HEK293 (cell line): ENCODE measurements at regions not wholly inside any gene's neighbourhood (a gene's known extent, or its start where the extent isn't known, plus 50 kb on each side); places are given as distances from the start of the nearest gene placed in this dataset.

Experiments
- AEBP2 ChIP-seq: fragments of 450-650 bp; formaldehyde crosslinking; IDR thresholded peaks from 2 replicates; pipeline ENCODE4 v1.5.1; 2016; ENCODE audit warnings: missing biosample characterization, missing genetic modification characterization, borderline replicate concordance
- EGR2 ChIP-seq: fragments of 450-650 bp; formaldehyde crosslinking; IDR thresholded peaks from 2 replicates; pipeline ENCODE4 v1.5.1; 2016; ENCODE audit warnings: low read depth, missing biosample characterization, missing genetic modification characterization
- HOXA7 ChIP-seq: sonication (generic); formaldehyde crosslinking; IDR thresholded peaks from 2 replicates; pipeline ENCODE4 v1.8.1; 2022; ENCODE audit warnings: missing genetic modification reagents, borderline replicate concordance
- KLF7 ChIP-seq: fragments of 450-650 bp; formaldehyde crosslinking; IDR thresholded peaks from 2 replicates; pipeline ENCODE4 v1.5.1; 2016; ENCODE audit warnings: missing biosample characterization, missing genetic modification characterization, borderline replicate concordance
- TSHZ1 ChIP-seq: fragments of 450-650 bp; formaldehyde crosslinking; IDR thresholded peaks from 2 replicates; pipeline ENCODE4 v1.5.1; 2016; ENCODE audit warnings: missing biosample characterization, missing genetic modification characterization, borderline replicate concordance
- ZBTB20 ChIP-seq: fragments of 450-650 bp; formaldehyde crosslinking; IDR thresholded peaks from 2 replicates; pipeline ENCODE4 v1.5.1; 2016; ENCODE audit warnings: missing biosample characterization, missing genetic modification characterization
- ZBTB48 ChIP-seq: fragments of 450-650 bp; formaldehyde crosslinking; IDR thresholded peaks from 2 replicates; pipeline ENCODE4 v1.5.1; 2016; ENCODE audit warnings: missing biosample characterization, missing genetic modification characterization
- ZFHX2 ChIP-seq: fragments of 450-650 bp; formaldehyde crosslinking; conservative IDR thresholded peaks from 2 replicates; pipeline ENCODE4 v1.5.1; 2016; ENCODE audit warnings: missing biosample characterization, missing genetic modification characterization
- ZNF248 ChIP-seq: fragments of 450-650 bp; formaldehyde crosslinking; IDR thresholded peaks from 2 replicates; pipeline ENCODE4 v1.5.1; 2017; ENCODE audit warnings: missing biosample characterization, missing genetic modification characterization
- ZNF324 ChIP-seq: fragments of 450-650 bp; formaldehyde crosslinking; IDR thresholded peaks from 2 replicates; pipeline ENCODE4 v1.5.1; 2016; ENCODE audit warnings: missing biosample characterization, missing genetic modification characterization
- ZNF398 ChIP-seq: fragments of 450-650 bp; formaldehyde crosslinking; IDR thresholded peaks from 2 replicates; pipeline ENCODE4 v1.5.1; 2017; ENCODE audit warnings: missing biosample characterization, missing genetic modification characterization
- ZNF560 ChIP-seq: fragments of 450-650 bp; formaldehyde crosslinking; IDR thresholded peaks from 2 replicates; pipeline ENCODE4 v1.5.1; 2017; ENCODE audit warnings: missing biosample characterization, missing genetic modification characterization, borderline replicate concordance
- ZNF561 ChIP-seq: fragments of 450-650 bp; IDR thresholded peaks from 2 replicates; pipeline ENCODE4 v1.5.1; 2018; ENCODE audit warnings: missing biosample characterization, missing genetic modification characterization, borderline replicate concordance
- ZNF596 ChIP-seq: fragments of 450-650 bp; IDR thresholded peaks from 2 replicates; pipeline ENCODE4 v1.5.0; 2018; ENCODE audit warnings: missing biosample characterization, mild to moderate bottlenecking, missing genetic modification characterization, moderate library complexity
- ZNF660 ChIP-seq: fragments of 450-650 bp; IDR thresholded peaks from 2 replicates; pipeline ENCODE4 v1.5.1; 2018; ENCODE audit warnings: missing biosample characterization, mild to moderate bottlenecking, missing genetic modification characterization
- ZNF704 ChIP-seq: fragments of 450-650 bp; formaldehyde crosslinking; IDR thresholded peaks from 2 replicates; pipeline ENCODE4 v1.5.1; 2016; ENCODE audit warnings: missing biosample characterization, missing genetic modification characterization
- TF ChIP-seq, protein P1 (sequence below): fragments of 450-650 bp; formaldehyde crosslinking; IDR thresholded peaks from 2 replicates; pipeline ENCODE4 v1.5.1; 2016; ENCODE audit warnings: missing biosample characterization, missing genetic modification characterization
- TF ChIP-seq, protein P2 (sequence below): fragments of 450-650 bp; IDR thresholded peaks from 2 replicates; pipeline ENCODE4 v1.5.1; 2018; ENCODE audit warnings: missing biosample characterization, missing genetic modification characterization

DNA sequence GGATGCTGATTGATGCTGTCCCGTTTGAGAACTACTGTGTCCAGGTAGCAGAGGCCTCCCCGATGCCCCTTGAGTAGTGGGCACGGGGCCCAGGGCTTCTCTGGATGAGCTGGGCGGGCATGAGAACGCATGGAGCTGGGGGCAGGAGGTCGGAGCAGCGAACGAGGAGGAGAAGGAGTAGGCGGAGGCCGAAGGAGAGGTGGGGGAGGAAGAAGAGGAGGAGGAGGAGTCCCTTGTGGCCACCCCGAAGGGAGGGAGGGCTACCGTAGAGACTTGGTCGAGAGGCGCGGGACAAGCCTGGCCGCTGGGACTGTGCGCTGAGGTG is 62.9 kb downstream of the CRYBB2 start (continued):
- no peak for TF ChIP-seq TSHZ1 (tag by site-specific recombination)
- no peak for TF ChIP-seq HOXA7 (CRISPR knock-in tag)
- TF ChIP-seq, protein P1, sequence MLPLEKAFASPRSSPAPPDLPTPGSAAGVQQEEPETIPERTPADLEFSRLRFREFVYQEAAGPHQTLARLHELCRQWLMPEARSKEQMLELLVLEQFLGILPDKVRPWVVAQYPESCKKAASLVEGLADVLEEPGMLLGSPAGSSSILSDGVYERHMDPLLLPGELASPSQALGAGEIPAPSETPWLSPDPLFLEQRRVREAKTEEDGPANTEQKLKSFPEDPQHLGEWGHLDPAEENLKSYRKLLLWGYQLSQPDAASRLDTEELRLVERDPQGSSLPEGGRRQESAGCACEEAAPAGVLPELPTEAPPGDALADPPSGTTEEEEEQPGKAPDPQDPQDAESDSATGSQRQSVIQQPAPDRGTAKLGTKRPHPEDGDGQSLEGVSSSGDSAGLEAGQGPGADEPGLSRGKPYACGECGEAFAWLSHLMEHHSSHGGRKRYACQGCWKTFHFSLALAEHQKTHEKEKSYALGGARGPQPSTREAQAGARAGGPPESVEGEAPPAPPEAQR (tag by site-specific recombination): no peak
- TF ChIP-seq ZNF248: no peak
- TF ChIP-seq ZNF596 (tag by site-specific recombination): no peak
- no peak for TF ChIP-seq ZNF660 (tag by site-specific recombination)
- TF ChIP-seq KLF7 (tag by site-specific recombination): no peak
- TF ChIP-seq, protein P2, sequence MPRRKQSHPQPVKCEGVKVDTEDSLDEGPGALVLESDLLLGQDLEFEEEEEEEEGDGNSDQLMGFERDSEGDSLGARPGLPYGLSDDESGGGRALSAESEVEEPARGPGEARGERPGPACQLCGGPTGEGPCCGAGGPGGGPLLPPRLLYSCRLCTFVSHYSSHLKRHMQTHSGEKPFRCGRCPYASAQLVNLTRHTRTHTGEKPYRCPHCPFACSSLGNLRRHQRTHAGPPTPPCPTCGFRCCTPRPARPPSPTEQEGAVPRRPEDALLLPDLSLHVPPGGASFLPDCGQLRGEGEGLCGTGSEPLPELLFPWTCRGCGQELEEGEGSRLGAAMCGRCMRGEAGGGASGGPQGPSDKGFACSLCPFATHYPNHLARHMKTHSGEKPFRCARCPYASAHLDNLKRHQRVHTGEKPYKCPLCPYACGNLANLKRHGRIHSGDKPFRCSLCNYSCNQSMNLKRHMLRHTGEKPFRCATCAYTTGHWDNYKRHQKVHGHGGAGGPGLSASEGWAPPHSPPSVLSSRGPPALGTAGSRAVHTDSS (tag by site-specific recombination): peak; percentile 84
- TF ChIP-seq ZNF560 (tag by site-specific recombination): no peak
- TF ChIP-seq ZNF561 (tag by site-specific recombination): no peak
- TF ChIP-seq ZFHX2: peak; percentile 90
- peak; percentile 6; the same call in 1 of the 2 replicates for TF ChIP-seq ZBTB20 (tag by site-specific recombination)
- no peak for TF ChIP-seq ZNF324 (tag by site-specific recombination)
- TF ChIP-seq ZBTB48: 0 out of 2 replicates have a peak, but pooled peaks have one; percentile 30
- peak; percentile 17; the same call in 1 of the 2 replicates for TF ChIP-seq ZNF398 (tag by site-specific recombination)
- TF ChIP-seq EGR2 (tag by site-specific recombination): peak; percentile 89
- TF ChIP-seq ZNF704 (tag by site-specific recombination): no peak
- TF ChIP-seq AEBP2 (tag by site-specific recombination): no peak
